ENCODE measurements at regions not wholly inside any gene's neighbourhood (a gene's known extent, or its start where the extent isn't known, plus 50 kb on each side); places are given as distances from the start of the nearest gene placed in this dataset.

- DNase-seq (ENCODE audit: low read depth in 4 of 4, low spot score in 1 of 4), result no peak
These were observed 277.6 kb downstream of the ZNF608 start for GRCh38 chr5:124468671-124469411.

GRCh38 chr5:124467745-124468144 is 278.7 kb downstream of the ZNF608 start:
- no peak for DNase-seq (ENCODE audit: low read depth in 4 of 4, low spot score in 1 of 4)

- DNase-seq (ENCODE audit: low read depth in 4 of 4, low spot score in 1 of 4), result no peak
These were observed 280.4 kb downstream of the ZNF608 start for GRCh38 chr5:124466011-124466410.

GRCh38 chr5:124463851-124464250 is 282.6 kb downstream of the ZNF608 start:
- no peak for DNase-seq (ENCODE audit: low read depth in 4 of 4, low spot score in 1 of 4)

GRCh38 chr5:124462751-124463150 is 283.7 kb downstream of the ZNF608 start:
- DNase-seq (ENCODE audit: low read depth in 4 of 4, low spot score in 1 of 4), result no peak

GRCh38 chr5:124461941-124462340 is 284.5 kb downstream of the ZNF608 start:
- DNase-seq (ENCODE audit: low read depth in 4 of 4, low spot score in 1 of 4), result no peak

- DNase-seq (ENCODE audit: low read depth in 4 of 4, low spot score in 1 of 4), result no peak
These were observed 285.3 kb downstream of the ZNF608 start for GRCh38 chr5:124461157-124461556.

GRCh38 chr5:124460642-124461041 is 285.8 kb downstream of the ZNF608 start:
- DNase-seq (ENCODE audit: low read depth in 4 of 4, low spot score in 1 of 4), result no peak

- DNase-seq (ENCODE audit: low read depth in 4 of 4, low spot score in 1 of 4), result no peak
These were observed 286.5 kb downstream of the ZNF608 start for GRCh38 chr5:124459984-124460383.

- no peak for DNase-seq (ENCODE audit: low read depth in 4 of 4, low spot score in 1 of 4)
These were observed 288.5 kb downstream of the ZNF608 start for GRCh38 chr5:124457901-124458300.

- DNase-seq (ENCODE audit: low read depth in 4 of 4, low spot score in 1 of 4), result no peak
These were observed 289.3 kb downstream of the ZNF608 start for GRCh38 chr5:124457101-124457500.

- DNase-seq (ENCODE audit: low read depth in 4 of 4, low spot score in 1 of 4), result no peak
These were observed 290.2 kb downstream of the ZNF608 start for GRCh38 chr5:124456249-124456648.

GRCh38 chr5:124454081-124454480 is 292.4 kb downstream of the ZNF608 start:
- DNase-seq (ENCODE audit: low read depth in 4 of 4, low spot score in 1 of 4), result no peak

- DNase-seq (ENCODE audit: low read depth in 4 of 4, low spot score in 1 of 4), result no peak
These were observed 293.0 kb downstream of the ZNF608 start for GRCh38 chr5:124453221-124454051.

GRCh38 chr5:124452412-124452811 is 294.0 kb downstream of the ZNF608 start:
- no peak for DNase-seq (ENCODE audit: low read depth in 4 of 4, low spot score in 1 of 4)

- no peak for DNase-seq (ENCODE audit: low read depth in 4 of 4, low spot score in 1 of 4)
These were observed 294.6 kb downstream of the ZNF608 start for GRCh38 chr5:124451721-124452383.

GRCh38 chr5:124446120-124446519 is 300.3 kb downstream of the ZNF608 start:
- no peak for DNase-seq (ENCODE audit: low read depth in 4 of 4, low spot score in 1 of 4)

- no peak for DNase-seq (ENCODE audit: low read depth in 4 of 4, low spot score in 1 of 4)
These were observed 301.3 kb downstream of the ZNF608 start for GRCh38 chr5:124445070-124445619.

- no peak for DNase-seq (ENCODE audit: low read depth in 4 of 4, low spot score in 1 of 4)
These were observed 302.2 kb downstream of the ZNF608 start for GRCh38 chr5:124444147-124444775.

GRCh38 chr5:124440471-124440870 is 306.0 kb downstream of the ZNF608 start:
- DNase-seq (ENCODE audit: low read depth in 4 of 4, low spot score in 1 of 4), result no peak

GRCh38 chr5:124439609-124440008 is 306.8 kb downstream of the ZNF608 start:
- no peak for DNase-seq (ENCODE audit: low read depth in 4 of 4, low spot score in 1 of 4)
